ENCODE measurements at regions not wholly inside any gene's neighbourhood (a gene's known extent, or its start where the extent isn't known, plus 50 kb on each side); places are given as distances from the start of the nearest gene placed in this dataset.

DNA sequence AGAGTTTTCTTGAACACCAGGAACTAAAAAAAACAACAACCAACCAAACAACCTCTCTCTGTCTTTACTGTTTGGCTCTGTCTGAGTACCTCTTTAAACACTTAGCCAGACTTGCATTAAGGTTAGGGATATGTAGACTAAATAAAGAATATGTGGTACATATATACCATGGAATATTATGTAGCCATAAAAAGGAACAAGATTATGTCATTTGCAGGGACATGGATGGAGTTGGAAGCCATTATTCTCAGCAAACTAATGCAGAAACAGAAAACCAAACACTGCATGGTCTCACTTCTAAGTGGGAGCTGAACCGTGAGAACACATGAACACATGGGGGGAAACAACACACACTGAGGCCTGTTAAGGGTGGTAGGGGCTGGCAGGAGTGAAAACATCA lies 116.0 kb upstream of the ANTXRL start:
- TF ChIP-seq ZNF70 (CRISPR knock-in tag; IDR thresholded peaks at IDR 0.05) (no peak), ZFP3 (CRISPR knock-in tag; IDR thresholded peaks at IDR 0.05) (no peak), ZNF8 (CRISPR knock-in tag; IDR thresholded peaks at IDR 0.05) (no peak), SNAI2 (CRISPR knock-in tag; IDR thresholded peaks at IDR 0.05) (no peak), TOX (CRISPR knock-in tag; IDR thresholded peaks at IDR 0.05; ENCODE audit: borderline replicate concordance) (no peak)
- TF ChIP-seq, protein P1, sequence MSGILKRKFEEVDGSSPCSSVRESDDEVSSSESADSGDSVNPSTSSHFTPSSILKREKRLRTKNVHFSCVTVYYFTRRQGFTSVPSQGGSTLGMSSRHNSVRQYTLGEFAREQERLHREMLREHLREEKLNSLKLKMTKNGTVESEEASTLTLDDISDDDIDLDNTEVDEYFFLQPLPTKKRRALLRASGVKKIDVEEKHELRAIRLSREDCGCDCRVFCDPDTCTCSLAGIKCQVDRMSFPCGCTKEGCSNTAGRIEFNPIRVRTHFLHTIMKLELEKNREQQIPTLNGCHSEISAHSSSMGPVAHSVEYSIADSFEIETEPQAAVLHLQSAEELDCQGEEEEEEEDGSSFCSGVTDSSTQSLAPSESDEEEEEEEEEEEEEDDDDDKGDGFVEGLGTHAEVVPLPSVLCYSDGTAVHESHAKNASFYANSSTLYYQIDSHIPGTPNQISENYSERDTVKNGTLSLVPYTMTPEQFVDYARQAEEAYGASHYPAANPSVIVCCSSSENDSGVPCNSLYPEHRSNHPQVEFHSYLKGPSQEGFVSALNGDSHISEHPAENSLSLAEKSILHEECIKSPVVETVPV (CRISPR knock-in tag; IDR thresholded peaks at IDR 0.05) = no peak
- TF ChIP-seq, protein P2, sequence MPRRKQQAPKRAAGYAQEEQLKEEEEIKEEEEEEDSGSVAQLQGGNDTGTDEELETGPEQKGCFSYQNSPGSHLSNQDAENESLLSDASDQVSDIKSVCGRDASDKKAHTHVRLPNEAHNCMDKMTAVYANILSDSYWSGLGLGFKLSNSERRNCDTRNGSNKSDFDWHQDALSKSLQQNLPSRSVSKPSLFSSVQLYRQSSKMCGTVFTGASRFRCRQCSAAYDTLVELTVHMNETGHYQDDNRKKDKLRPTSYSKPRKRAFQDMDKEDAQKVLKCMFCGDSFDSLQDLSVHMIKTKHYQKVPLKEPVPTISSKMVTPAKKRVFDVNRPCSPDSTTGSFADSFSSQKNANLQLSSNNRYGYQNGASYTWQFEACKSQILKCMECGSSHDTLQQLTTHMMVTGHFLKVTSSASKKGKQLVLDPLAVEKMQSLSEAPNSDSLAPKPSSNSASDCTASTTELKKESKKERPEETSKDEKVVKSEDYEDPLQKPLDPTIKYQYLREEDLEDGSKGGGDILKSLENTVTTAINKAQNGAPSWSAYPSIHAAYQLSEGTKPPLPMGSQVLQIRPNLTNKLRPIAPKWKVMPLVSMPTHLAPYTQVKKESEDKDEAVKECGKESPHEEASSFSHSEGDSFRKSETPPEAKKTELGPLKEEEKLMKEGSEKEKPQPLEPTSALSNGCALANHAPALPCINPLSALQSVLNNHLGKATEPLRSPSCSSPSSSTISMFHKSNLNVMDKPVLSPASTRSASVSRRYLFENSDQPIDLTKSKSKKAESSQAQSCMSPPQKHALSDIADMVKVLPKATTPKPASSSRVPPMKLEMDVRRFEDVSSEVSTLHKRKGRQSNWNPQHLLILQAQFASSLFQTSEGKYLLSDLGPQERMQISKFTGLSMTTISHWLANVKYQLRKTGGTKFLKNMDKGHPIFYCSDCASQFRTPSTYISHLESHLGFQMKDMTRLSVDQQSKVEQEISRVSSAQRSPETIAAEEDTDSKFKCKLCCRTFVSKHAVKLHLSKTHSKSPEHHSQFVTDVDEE (CRISPR knock-in tag; IDR thresholded peaks at IDR 0.05) = no peak
- no peak for ATAC-seq

DNA sequence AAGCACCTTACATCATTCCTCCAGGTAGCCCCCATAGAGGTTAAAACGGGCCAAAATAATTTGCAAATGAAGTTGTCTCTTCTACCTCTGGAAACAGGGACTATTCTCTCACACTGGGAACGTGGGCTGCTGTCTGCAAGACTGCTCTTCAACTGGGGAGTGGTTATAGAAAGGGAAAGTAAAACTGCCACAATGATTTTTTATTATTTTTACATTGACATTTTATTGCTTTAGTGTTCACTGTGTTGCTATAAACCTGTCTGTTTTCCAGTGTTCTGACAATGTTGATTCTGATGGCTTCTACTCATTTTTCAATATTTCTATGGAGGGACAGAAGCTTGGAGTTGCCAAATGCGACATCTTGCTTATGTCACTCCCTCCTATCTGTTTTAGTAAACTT lies 115.1 kb upstream of the ANTXRL start:
- TF ChIP-seq ESRRG (CRISPR knock-in tag; IDR thresholded peaks at IDR 0.05) (no peak), PPARA (CRISPR knock-in tag; IDR thresholded peaks at IDR 0.05; ENCODE audit: borderline replicate concordance) (no peak), BACH2 (CRISPR knock-in tag; IDR thresholded peaks at IDR 0.05; ENCODE audit: borderline replicate concordance) (no peak), ZNF8 (CRISPR knock-in tag; IDR thresholded peaks at IDR 0.05) (no peak), ZFP30 (CRISPR knock-in tag; IDR thresholded peaks at IDR 0.05) (no peak), SNAI2 (CRISPR knock-in tag; IDR thresholded peaks at IDR 0.05) (no peak), TCF4 (CRISPR knock-in tag; IDR thresholded peaks at IDR 0.05; ENCODE audit: borderline replicate concordance) (no peak), TOX (CRISPR knock-in tag; IDR thresholded peaks at IDR 0.05; ENCODE audit: borderline replicate concordance) (no peak), ZFP3 (CRISPR knock-in tag; IDR thresholded peaks at IDR 0.05) (no peak), RARB (CRISPR knock-in tag; IDR thresholded peaks at IDR 0.05) (no peak), ZC3H10 (CRISPR knock-in tag; IDR thresholded peaks at IDR 0.05) (no peak), GLIS3 (CRISPR knock-in tag; IDR thresholded peaks at IDR 0.05) (no peak), OSR1 (CRISPR knock-in tag; IDR thresholded peaks at IDR 0.05) (no peak), ZNF565 (CRISPR knock-in tag; conservative IDR thresholded peaks at IDR 0.05; ENCODE audit: low read depth) (no peak), ISL1 (CRISPR knock-in tag; IDR thresholded peaks at IDR 0.05) (no peak)
- TF ChIP-seq, protein P3, sequence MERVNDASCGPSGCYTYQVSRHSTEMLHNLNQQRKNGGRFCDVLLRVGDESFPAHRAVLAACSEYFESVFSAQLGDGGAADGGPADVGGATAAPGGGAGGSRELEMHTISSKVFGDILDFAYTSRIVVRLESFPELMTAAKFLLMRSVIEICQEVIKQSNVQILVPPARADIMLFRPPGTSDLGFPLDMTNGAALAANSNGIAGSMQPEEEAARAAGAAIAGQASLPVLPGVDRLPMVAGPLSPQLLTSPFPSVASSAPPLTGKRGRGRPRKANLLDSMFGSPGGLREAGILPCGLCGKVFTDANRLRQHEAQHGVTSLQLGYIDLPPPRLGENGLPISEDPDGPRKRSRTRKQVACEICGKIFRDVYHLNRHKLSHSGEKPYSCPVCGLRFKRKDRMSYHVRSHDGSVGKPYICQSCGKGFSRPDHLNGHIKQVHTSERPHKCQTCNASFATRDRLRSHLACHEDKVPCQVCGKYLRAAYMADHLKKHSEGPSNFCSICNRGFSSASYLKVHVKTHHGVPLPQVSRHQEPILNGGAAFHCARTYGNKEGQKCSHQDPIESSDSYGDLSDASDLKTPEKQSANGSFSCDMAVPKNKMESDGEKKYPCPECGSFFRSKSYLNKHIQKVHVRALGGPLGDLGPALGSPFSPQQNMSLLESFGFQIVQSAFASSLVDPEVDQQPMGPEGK (CRISPR knock-in tag; IDR thresholded peaks at IDR 0.05; ENCODE audit: borderline replicate concordance) = no peak
- TF ChIP-seq, protein P2 (CRISPR knock-in tag; IDR thresholded peaks at IDR 0.05) = no peak
- TF ChIP-seq, protein P4, sequence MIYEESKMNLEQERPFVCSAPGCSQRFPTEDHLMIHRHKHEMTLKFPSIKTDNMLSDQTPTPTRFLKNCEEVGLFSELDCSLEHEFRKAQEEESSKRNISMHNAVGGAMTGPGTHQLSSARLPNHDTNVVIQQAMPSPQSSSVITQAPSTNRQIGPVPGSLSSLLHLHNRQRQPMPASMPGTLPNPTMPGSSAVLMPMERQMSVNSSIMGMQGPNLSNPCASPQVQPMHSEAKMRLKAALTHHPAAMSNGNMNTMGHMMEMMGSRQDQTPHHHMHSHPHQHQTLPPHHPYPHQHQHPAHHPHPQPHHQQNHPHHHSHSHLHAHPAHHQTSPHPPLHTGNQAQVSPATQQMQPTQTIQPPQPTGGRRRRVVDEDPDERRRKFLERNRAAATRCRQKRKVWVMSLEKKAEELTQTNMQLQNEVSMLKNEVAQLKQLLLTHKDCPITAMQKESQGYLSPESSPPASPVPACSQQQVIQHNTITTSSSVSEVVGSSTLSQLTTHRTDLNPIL (CRISPR knock-in tag; IDR thresholded peaks at IDR 0.05; ENCODE audit: low read depth) = no peak
- TF ChIP-seq, protein P5, sequence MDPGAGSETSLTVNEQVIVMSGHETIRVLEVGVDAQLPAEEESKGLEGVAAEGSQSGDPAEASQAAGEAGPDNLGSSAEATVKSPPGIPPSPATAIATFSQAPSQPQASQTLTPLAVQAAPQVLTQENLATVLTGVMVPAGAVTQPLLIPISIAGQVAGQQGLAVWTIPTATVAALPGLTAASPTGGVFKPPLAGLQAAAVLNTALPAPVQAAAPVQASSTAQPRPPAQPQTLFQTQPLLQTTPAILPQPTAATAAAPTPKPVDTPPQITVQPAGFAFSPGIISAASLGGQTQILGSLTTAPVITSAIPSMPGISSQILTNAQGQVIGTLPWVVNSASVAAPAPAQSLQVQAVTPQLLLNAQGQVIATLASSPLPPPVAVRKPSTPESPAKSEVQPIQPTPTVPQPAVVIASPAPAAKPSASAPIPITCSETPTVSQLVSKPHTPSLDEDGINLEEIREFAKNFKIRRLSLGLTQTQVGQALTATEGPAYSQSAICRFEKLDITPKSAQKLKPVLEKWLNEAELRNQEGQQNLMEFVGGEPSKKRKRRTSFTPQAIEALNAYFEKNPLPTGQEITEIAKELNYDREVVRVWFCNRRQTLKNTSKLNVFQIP (CRISPR knock-in tag; IDR thresholded peaks at IDR 0.05; ENCODE audit: borderline replicate concordance, low read depth) = no peak
- ATAC-seq = no peak
